H1 (cell line): ENCODE measurements at regions not wholly inside any gene's neighbourhood (a gene's known extent, or its start where the extent isn't known, plus 50 kb on each side); places are given as distances from the start of the nearest gene placed in this dataset.

Experiments
- CTCF ChIA-PET: fragments of 300-600 bp; sonication (Branson Sonifier 250); formaldehyde crosslinking; loops from one replicate; lab custom pipeline; 2021; ENCODE audit not compliant: partially characterized antibody; lab: Charles Lee
- POLR2A ChIA-PET: fragments of 300-600 bp; sonication (Branson Sonifier 250); formaldehyde crosslinking; loops from one replicate; lab custom pipeline; 2021; ENCODE audit warnings: inconsistent platforms; ENCODE audit not compliant: partially characterized antibody; lab: Charles Lee
- DNase-seq, 2 experiments: peaks; one replicate each; pipeline versions ENCODE4 v3.0.0 to v3.0.0-alpha.2; 2010 to 2022; ENCODE audit warnings: low spot score in 2 of 2, low read depth in 1 of 2, mixed read lengths in 1 of 2
- FAIRE-seq: peaks from 2 replicates; lab custom pipeline; 2011; peaks lifted over from hg19 to GRCh38; lab: Jason Lieb, UNC
- H2AFZ ChIP-seq: 2 replicates; pipeline ENCODE4 v1.8.1; 2012; ENCODE audit warnings: low read length, inconsistent platforms
- H2AK5ac ChIP-seq: 2 replicates; pipeline ENCODE4 v1.6.1; 2013; ENCODE audit warnings: low read depth, low read length
- H2BK120ac ChIP-seq: replicated peaks from 2 replicates; pipeline ENCODE3; 2013; ENCODE audit warnings: low read depth, low read length, inconsistent platforms
- H2BK12ac ChIP-seq: 2 replicates; pipeline ENCODE4 v1.6.1; 2013; ENCODE audit warnings: low read depth, low read length
- H2BK15ac ChIP-seq: 2 replicates; pipeline ENCODE4 v1.6.1; 2013; ENCODE audit warnings: low read length
- H2BK20ac ChIP-seq: 2 replicates; pipeline ENCODE4 v1.6.1; 2013; ENCODE audit warnings: low read length
- H2BK5ac ChIP-seq: 2 replicates; pipeline ENCODE4 v1.6.1; 2013; ENCODE audit warnings: low read depth, low read length
- H3K14ac ChIP-seq: 2 replicates; pipeline ENCODE4 v1.6.1; 2013; ENCODE audit warnings: inconsistent platforms; ENCODE audit not compliant: insufficient read length
- H3K18ac ChIP-seq: 2 replicates; pipeline ENCODE4 v1.6.1; 2013; ENCODE audit warnings: low read length; ENCODE audit errors: extremely low read depth
- H3K23ac ChIP-seq: 2 replicates; pipeline ENCODE4 v1.6.1; 2013; ENCODE audit warnings: inconsistent platforms; ENCODE audit not compliant: insufficient read length
- H3K23me2 ChIP-seq: 2 replicates; pipeline ENCODE4 v1.6.1; 2013; ENCODE audit warnings: low read depth, low read length
- H3K27ac ChIP-seq: 2 replicates; pipeline ENCODE4 v1.6.1; 2011; ENCODE audit warnings: low read depth, low read length, inconsistent platforms
- H3K27me3 ChIP-seq, 4 experiments: replicated peaks in 1 of 4; 1 replicate in 1 of 4; 2 replicates in 3 of 4; pipeline versions ENCODE4 v1.6.1 to v1.8.1; 2011 to 2013; ENCODE audit warnings: low read length in 3 of 4, mild to moderate bottlenecking in 3 of 4, inconsistent platforms in 2 of 4, mixed read lengths in 2 of 4, moderate library complexity in 1 of 4; ENCODE audit not compliant: control insufficient read depth in 3 of 4, insufficient read depth in 3 of 4; ENCODE audit errors: extremely low read depth in 1 of 4
- H3K36me3 ChIP-seq, 4 experiments: 2 replicates each; pipeline versions ENCODE4 v1.6.1 to v1.8.1; 2011 to 2013; ENCODE audit warnings: mild to moderate bottlenecking in 4 of 4, low read length in 3 of 4, moderate library complexity in 2 of 4, control low read depth in 1 of 4, inconsistent platforms in 1 of 4; ENCODE audit not compliant: insufficient read depth in 4 of 4, control insufficient read depth in 2 of 4
- H3K4ac ChIP-seq: replicated peaks from 2 replicates; pipeline ENCODE3; 2013; ENCODE audit warnings: low read length, low read depth, mixed read lengths, inconsistent platforms; ENCODE audit not compliant: insufficient read length
- H3K4me1 ChIP-seq, 4 experiments: replicated peaks in 1 of 4; 1 replicate in 1 of 4; 2 replicates in 3 of 4; pipeline versions ENCODE4 v1.6.1 to v1.8.1; 2011 to 2013; ENCODE audit warnings: low read length in 3 of 4, inconsistent platforms in 2 of 4, mixed read lengths in 1 of 4; ENCODE audit not compliant: insufficient read depth in 4 of 4, control insufficient read depth in 3 of 4
- H3K4me2 ChIP-seq, 2 experiments: 2 replicates each; pipeline versions ENCODE4 v1.6.1 to v1.8.1; 2011 to 2013; ENCODE audit warnings: low read depth in 2 of 2, low read length in 2 of 2, control low read depth in 1 of 2, inconsistent platforms in 1 of 2, mild to moderate bottlenecking in 1 of 2; ENCODE audit not compliant: insufficient read depth in 1 of 2
- H3K4me3 ChIP-seq, 4 experiments: fragments of 200-600, 300-600 bp in 1 of 4; sonication (generic), shearing (Covaris generic), sonication (Bioruptor Twin) in 1 of 4; 2 replicates each; pipeline versions ENCODE4 v1.5.1 to v1.8.1; 2011 to 2016; ENCODE audit warnings: low read length in 4 of 4, low read depth in 3 of 4, control low read depth in 2 of 4, inconsistent platforms in 2 of 4, mild to moderate bottlenecking in 2 of 4, mixed read lengths in 1 of 4, moderate library complexity in 1 of 4; ENCODE audit not compliant: insufficient read depth in 2 of 4; ENCODE audit errors: extremely low read depth in 1 of 4
- H3K56ac ChIP-seq: replicated peaks from 2 replicates; pipeline ENCODE3; 2013; ENCODE audit warnings: low read depth, mild to moderate bottlenecking, mixed read lengths, low read length, inconsistent platforms; ENCODE audit not compliant: insufficient read length
- H3K79me1 ChIP-seq: 2 replicates; pipeline ENCODE4 v1.6.1; 2013; ENCODE audit warnings: low read depth, low read length, control low read depth
- H3K79me2 ChIP-seq, 2 experiments: 2 replicates each; pipeline versions ENCODE4 v1.6.1 to v1.8.1; 2012 to 2013; ENCODE audit warnings: low read length in 2 of 2, mild to moderate bottlenecking in 2 of 2, inconsistent platforms in 1 of 2; ENCODE audit not compliant: insufficient read depth in 2 of 2, control insufficient read depth in 1 of 2
- H3K9ac ChIP-seq, 4 experiments: replicated peaks in 1 of 4; 1 replicate in 1 of 4; 2 replicates in 3 of 4; pipeline versions ENCODE4 v1.6.1 to v1.8.1; 2011 to 2013; ENCODE audit warnings: low read depth in 3 of 4, low read length in 3 of 4, control low read depth in 2 of 4, mild to moderate bottlenecking in 2 of 4, moderate library complexity in 2 of 4, inconsistent platforms in 1 of 4; ENCODE audit errors: extremely low read depth in 1 of 4
- H3K9me3 ChIP-seq, 2 experiments: 2 replicates each; pipeline versions ENCODE4 v1.6.1 to v1.8.1; 2012 to 2013; ENCODE audit warnings: mild to moderate bottlenecking in 2 of 2, moderate library complexity in 2 of 2, control low read depth in 1 of 2, inconsistent platforms in 1 of 2, low read depth in 1 of 2, low read length in 1 of 2, mixed read lengths in 1 of 2; ENCODE audit not compliant: insufficient read depth in 2 of 2
- H4K20me1 ChIP-seq, 2 experiments: replicated peaks in 1 of 2; 2 replicates each; pipeline versions ENCODE3 to v1.8.1; 2011 to 2013; ENCODE audit warnings: inconsistent platforms in 2 of 2, low read length in 2 of 2, mild to moderate bottlenecking in 1 of 2; ENCODE audit not compliant: insufficient read depth in 2 of 2, control insufficient read depth in 1 of 2
- H4K5ac ChIP-seq: 2 replicates; pipeline ENCODE4 v1.6.1; 2013; ENCODE audit warnings: low read length, low read depth, mixed read lengths, inconsistent platforms; ENCODE audit not compliant: insufficient read length
- H4K8ac ChIP-seq: 2 replicates; pipeline ENCODE4 v1.8.0; 2013; ENCODE audit warnings: mild to moderate bottlenecking, moderate library complexity, low read length, inconsistent platforms; ENCODE audit not compliant: insufficient read depth; ENCODE audit errors: extremely low read depth
- H4K91ac ChIP-seq: replicated peaks from 2 replicates; pipeline ENCODE3; 2013; ENCODE audit warnings: low read length, mixed read lengths, inconsistent platforms; ENCODE audit not compliant: insufficient read length
- POLR2AphosphoS5 ChIP-seq: IDR thresholded peaks from 2 replicates; pipeline ENCODE4 v1.6.1; 2011; ENCODE audit warnings: low read depth, low read length
- WGBS, 2 experiments: shearing (Covaris generic) in 1 of 2; methylation state at CpG; one replicate each; pipeline versions ENCODE4 v1.1.6 to v1.1.7; 2013 to 2015; ENCODE audit warnings: low lambda C conversion rate in 2 of 2, mixed read lengths in 2 of 2, inconsistent platforms in 1 of 2, low coverage in 1 of 2, missing lambda C conversion rate in 1 of 2; ENCODE audit not compliant: insufficient replicate concordance in 2 of 2, insufficient coverage in 1 of 2, insufficient read length in 1 of 2; ENCODE audit errors: extremely low coverage in 1 of 2, missing lambda C conversion rate in 1 of 2; 5-methylcytosine and 5-hydroxymethylcytosine counted together

- DNase-seq (no peak), FAIRE-seq (no peak)
- Histone ChIP-seq H4K20me1 (no peaks in the 10 kb centered on the region), H2BK15ac (no peak overlapping the region), H2AFZ (peak overlapping the region; percentile 56; the same call in 1 of the 2 replicates), H3K9ac (no peak overlapping the region), H3K36me3 (no peaks in the 10 kb centered on the region), H3K23ac (no peak overlapping the region), H2BK120ac (no peak overlapping the region), H3K14ac (no peak overlapping the region), H2BK12ac (peak overlapping the region; percentile 14; the same call in 1 of the 2 replicates), H2AK5ac (no peak overlapping the region), H3K79me2 (no peaks in the 10 kb centered on the region), H3K9me3 (no peaks in the 10 kb centered on the region), H4K8ac (peak overlapping the region; percentile 35; the same call in 1 of the 2 replicates), H3K4ac (peak overlapping the region; percentile 5), H4K5ac (no peak overlapping the region), H3K23me2 (no peaks in the 10 kb centered on the region), H3K27me3 (no peaks in the 10 kb centered on the region), H3K4me3 (no peak overlapping the region), H2BK5ac (no peak overlapping the region), H3K79me1 (no peaks in the 10 kb centered on the region), H3K18ac (no peak overlapping the region), H4K91ac (no peak overlapping the region), H3K27ac (no peak overlapping the region), H2BK20ac (0 out of 2 replicates have a peak overlapping the region, but pooled peaks have one; percentile 72), H3K4me1 (no peaks in the 10 kb centered on the region), H3K56ac (no peak overlapping the region), H3K4me2 (no peak overlapping the region)
- WGBS, 2 experiments: 87% methylated on average over 10 of the region's 10 CpGs; no CpG with 5 or more reads in 1 of the 2 experiments
- TF ChIP-seq POLR2AphosphoS5: no peak
- ChIA-PET CTCF (interaction anchor here (1.0 to 3.3 kb wide), 3 partner anchors 8 to 98 kb away, joined by 3 to 10 read pairs (median 3); no protein-coding TSS in a partner anchor), POLR2A (no interaction called here)
These were observed 66.6 kb downstream of the ING2 start for GRCh38 chr4:183571350-183571941.
